ENCODE measurements at regions not wholly inside any gene's neighbourhood (a gene's known extent, or its start where the extent isn't known, plus 50 kb on each side); places are given as distances from the start of the nearest gene placed in this dataset.

GRCh38 chr11:91243630-91244029, 981.0 kb upstream of the FAT3 start:
- TF ChIP-seq CTCF (IDR thresholded peaks at IDR 0.05) (no peak), POLR2AphosphoS5 (IDR thresholded peaks at IDR 0.05; ENCODE audit: low read depth, low read length) (no peak), TCF7L2 (IDR thresholded peaks at IDR 0.05; ENCODE audit: low read depth, low read length) (no peak), SIN3A (IDR thresholded peaks at IDR 0.05; ENCODE audit: borderline replicate concordance, insufficient read depth, low read depth, low read length) (no peak)
- TF ChIP-seq, protein P1, sequence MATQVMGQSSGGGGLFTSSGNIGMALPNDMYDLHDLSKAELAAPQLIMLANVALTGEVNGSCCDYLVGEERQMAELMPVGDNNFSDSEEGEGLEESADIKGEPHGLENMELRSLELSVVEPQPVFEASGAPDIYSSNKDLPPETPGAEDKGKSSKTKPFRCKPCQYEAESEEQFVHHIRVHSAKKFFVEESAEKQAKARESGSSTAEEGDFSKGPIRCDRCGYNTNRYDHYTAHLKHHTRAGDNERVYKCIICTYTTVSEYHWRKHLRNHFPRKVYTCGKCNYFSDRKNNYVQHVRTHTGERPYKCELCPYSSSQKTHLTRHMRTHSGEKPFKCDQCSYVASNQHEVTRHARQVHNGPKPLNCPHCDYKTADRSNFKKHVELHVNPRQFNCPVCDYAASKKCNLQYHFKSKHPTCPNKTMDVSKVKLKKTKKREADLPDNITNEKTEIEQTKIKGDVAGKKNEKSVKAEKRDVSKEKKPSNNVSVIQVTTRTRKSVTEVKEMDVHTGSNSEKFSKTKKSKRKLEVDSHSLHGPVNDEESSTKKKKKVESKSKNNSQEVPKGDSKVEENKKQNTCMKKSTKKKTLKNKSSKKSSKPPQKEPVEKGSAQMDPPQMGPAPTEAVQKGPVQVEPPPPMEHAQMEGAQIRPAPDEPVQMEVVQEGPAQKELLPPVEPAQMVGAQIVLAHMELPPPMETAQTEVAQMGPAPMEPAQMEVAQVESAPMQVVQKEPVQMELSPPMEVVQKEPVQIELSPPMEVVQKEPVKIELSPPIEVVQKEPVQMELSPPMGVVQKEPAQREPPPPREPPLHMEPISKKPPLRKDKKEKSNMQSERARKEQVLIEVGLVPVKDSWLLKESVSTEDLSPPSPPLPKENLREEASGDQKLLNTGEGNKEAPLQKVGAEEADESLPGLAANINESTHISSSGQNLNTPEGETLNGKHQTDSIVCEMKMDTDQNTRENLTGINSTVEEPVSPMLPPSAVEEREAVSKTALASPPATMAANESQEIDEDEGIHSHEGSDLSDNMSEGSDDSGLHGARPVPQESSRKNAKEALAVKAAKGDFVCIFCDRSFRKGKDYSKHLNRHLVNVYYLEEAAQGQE (IDR thresholded peaks at IDR 0.05; ENCODE audit: insufficient read depth in 1 of 2, low read depth in 2 of 2, low read length in 1 of 2) = no peak
